Neural progenitor cell (in vitro differentiated cells): ENCODE measurements at regions not wholly inside any gene's neighbourhood (a gene's known extent, or its start where the extent isn't known, plus 50 kb on each side); places are given as distances from the start of the nearest gene placed in this dataset.
A peak's percentile ranks its signal among the peaks of the same experiment; 100 is the strongest.

Experiments
- DNase-seq: peaks from one replicate; pipeline ENCODE4 v3.0.0-alpha.2; 2016; ENCODE audit warnings: low spot score
- H2AFZ ChIP-seq: fragments of 200-600 bp; sonication (generic); replicated peaks from 2 replicates; pipeline ENCODE4 v1.6.1; 2016; ENCODE audit warnings: antibody characterized with exemption
- H3F3A ChIP-seq: fragments of 200-600 bp; sonication (generic); 2 replicates; pipeline ENCODE4 v1.6.1; 2016; ENCODE audit warnings: antibody characterized with exemption, low read depth
- H3K27ac ChIP-seq: fragments of 200-600 bp; sonication (generic); 2 replicates; pipeline ENCODE4 v1.5.1; 2016; ENCODE audit warnings: mild to moderate bottlenecking
- H3K27me3 ChIP-seq: fragments of 200-600 bp; sonication (generic); 2 replicates; pipeline ENCODE4 v1.6.1; 2016; ENCODE audit warnings: mild to moderate bottlenecking, moderate library complexity
- H3K36me3 ChIP-seq: fragments of 200-600 bp; sonication (generic); 2 replicates; pipeline ENCODE4 v1.5.1; 2016
- H3K4me1 ChIP-seq: fragments of 200-600 bp; sonication (generic); 2 replicates; pipeline ENCODE4 v1.6.1; 2016; ENCODE audit warnings: mixed run types
- H3K4me2 ChIP-seq: fragments of 200-600 bp; sonication (generic); 2 replicates; pipeline ENCODE4 v1.6.1; 2016
- H3K4me3 ChIP-seq: fragments of 200-600 bp; sonication (generic); 2 replicates; pipeline ENCODE4 v1.5.1; 2016
- H3K79me2 ChIP-seq: fragments of 200-600 bp; sonication (generic); 2 replicates; pipeline ENCODE4 v1.6.1; 2016; ENCODE audit warnings: low read depth
- H3K9ac ChIP-seq: fragments of 200-600 bp; sonication (generic); 2 replicates; pipeline ENCODE4 v1.6.1; 2016
- H3K9me3 ChIP-seq: fragments of 200-600 bp; sonication (generic); 2 replicates; pipeline ENCODE4 v1.5.1; 2016; ENCODE audit warnings: low read depth
- H4K20me1 ChIP-seq: fragments of 200-600 bp; sonication (generic); 2 replicates; pipeline ENCODE4 v1.6.1; 2016; ENCODE audit warnings: low read depth
- H3K27ac Mint-ChIP-seq: 3 replicates; pipeline ENCODE4 v1.8.0; 2021; ENCODE audit warnings: mixed read lengths
- H3K27me3 Mint-ChIP-seq: 2 replicates; pipeline ENCODE4 v1.8.0; 2022; ENCODE audit warnings: low read depth, mild to moderate bottlenecking, inconsistent platforms, moderate library complexity, mixed read lengths; ENCODE audit not compliant: insufficient read depth
- H3K36me3 Mint-ChIP-seq: 3 replicates; pipeline ENCODE4 v1.8.0; 2021; ENCODE audit warnings: mixed read lengths
- H3K4me1 Mint-ChIP-seq: 3 replicates; pipeline ENCODE4 v1.8.0; 2021; ENCODE audit warnings: mixed read lengths
- H3K4me3 Mint-ChIP-seq: 3 replicates; pipeline ENCODE4 v1.8.0; 2021; ENCODE audit warnings: mild to moderate bottlenecking, moderate library complexity, mixed read lengths
- H3K9me3 Mint-ChIP-seq: 3 replicates; pipeline ENCODE4 v1.8.0; 2020; ENCODE audit warnings: mixed read lengths
- EZH2 ChIP-seq: fragments of 200-600 bp; sonication (generic); IDR thresholded peaks from 2 replicates; pipeline ENCODE4 v1.6.1; 2017; ENCODE audit warnings: antibody characterized with exemption, mild to moderate bottlenecking, moderate library complexity
- EZH2phosphoT487 ChIP-seq: fragments of 200-600 bp; sonication (generic); IDR thresholded peaks from 2 replicates; pipeline ENCODE4 v1.6.1; 2017; ENCODE audit warnings: antibody characterized with exemption
- TF ChIP-seq, protein P1 (sequence below): fragments of 200-600 bp; sonication (generic); IDR thresholded peaks from 2 replicates; pipeline ENCODE4 v1.5.1; 2017; ENCODE audit warnings: antibody characterized with exemption, mild to moderate bottlenecking

DNA sequence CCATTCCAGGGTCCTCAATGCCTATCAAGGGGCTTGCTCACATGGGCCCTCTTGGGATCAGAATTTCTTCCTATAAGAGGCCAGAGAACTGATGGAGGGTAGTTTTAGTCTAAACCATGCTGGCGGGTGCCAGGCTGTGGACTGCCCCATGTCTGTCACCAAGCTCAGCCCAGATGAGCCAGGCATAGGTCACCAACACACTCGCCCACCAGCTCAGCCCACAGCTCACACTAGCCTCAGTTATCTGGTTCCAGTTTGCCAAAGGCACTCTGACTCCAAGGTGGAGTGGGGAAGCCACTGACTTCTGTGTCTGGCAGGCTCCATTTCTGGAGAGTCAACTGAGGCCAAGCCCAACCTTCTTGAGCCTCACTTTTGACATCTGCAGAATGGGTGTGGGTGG lies 50.7 kb upstream of the INSYN1 start:
- peaks cover 17% of the 10 kb centered on the region for H3K4me1 ChIP-seq
- Mint-ChIP-seq H3K27ac (no peak overlapping the region), H3K27me3 (peaks cover 12% of the 10 kb centered on the region)

DNA sequence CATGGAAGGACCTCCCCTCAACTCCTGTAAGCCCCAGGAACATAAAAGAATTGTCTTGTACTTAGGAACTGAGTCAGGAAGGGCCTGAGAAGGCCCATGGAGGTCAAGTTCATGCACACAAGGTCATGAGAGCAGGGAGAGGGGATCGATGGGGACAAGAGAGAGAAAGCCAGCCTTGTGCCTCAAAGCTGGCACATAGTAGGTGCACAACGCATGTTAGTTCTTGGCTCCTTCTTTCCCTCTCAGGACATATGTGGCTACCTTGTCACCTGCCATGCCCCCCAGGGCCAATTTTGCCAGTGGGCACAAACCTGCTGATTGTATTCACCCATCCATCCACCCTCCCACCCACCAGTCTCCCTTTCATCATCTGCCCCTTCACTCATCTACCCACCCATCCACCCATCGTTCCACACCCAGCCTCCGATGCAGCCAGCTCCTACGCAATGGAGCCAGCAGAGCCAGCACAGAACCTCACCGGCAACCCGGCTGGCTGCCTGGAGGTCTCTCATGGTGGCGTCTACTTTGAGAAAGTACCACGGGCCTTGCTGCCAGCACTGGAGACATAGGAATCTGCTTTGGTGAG lies 52.4 kb upstream of the INSYN1 start:
- H4K20me1 ChIP-seq: no peaks in the 10 kb centered on the region
- peaks cover 17% of the 10 kb centered on the region for H3K27me3 Mint-ChIP-seq
- no peaks in the 10 kb centered on the region for H3K36me3 Mint-ChIP-seq
- H3K4me1 ChIP-seq: peaks cover 17% of the 10 kb centered on the region
- H2AFZ ChIP-seq: no peak overlapping the region
- H3K36me3 ChIP-seq: no peaks in the 10 kb centered on the region
- no peak overlapping the region for H3K4me3 ChIP-seq
- TF ChIP-seq, protein P1, sequence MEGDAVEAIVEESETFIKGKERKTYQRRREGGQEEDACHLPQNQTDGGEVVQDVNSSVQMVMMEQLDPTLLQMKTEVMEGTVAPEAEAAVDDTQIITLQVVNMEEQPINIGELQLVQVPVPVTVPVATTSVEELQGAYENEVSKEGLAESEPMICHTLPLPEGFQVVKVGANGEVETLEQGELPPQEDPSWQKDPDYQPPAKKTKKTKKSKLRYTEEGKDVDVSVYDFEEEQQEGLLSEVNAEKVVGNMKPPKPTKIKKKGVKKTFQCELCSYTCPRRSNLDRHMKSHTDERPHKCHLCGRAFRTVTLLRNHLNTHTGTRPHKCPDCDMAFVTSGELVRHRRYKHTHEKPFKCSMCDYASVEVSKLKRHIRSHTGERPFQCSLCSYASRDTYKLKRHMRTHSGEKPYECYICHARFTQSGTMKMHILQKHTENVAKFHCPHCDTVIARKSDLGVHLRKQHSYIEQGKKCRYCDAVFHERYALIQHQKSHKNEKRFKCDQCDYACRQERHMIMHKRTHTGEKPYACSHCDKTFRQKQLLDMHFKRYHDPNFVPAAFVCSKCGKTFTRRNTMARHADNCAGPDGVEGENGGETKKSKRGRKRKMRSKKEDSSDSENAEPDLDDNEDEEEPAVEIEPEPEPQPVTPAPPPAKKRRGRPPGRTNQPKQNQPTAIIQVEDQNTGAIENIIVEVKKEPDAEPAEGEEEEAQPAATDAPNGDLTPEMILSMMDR: no peak
- TF ChIP-seq EZH2phosphoT487 (no peak), EZH2 (no peak)
- no peak overlapping the region for H3K4me2 ChIP-seq
- H3K79me2 ChIP-seq: no peaks in the 10 kb centered on the region
- no peak overlapping the region for H3K4me3 Mint-ChIP-seq
- no peak overlapping the region for H3K9ac ChIP-seq
- no peak overlapping the region for H3K27ac ChIP-seq
- H3K4me1 Mint-ChIP-seq: peaks cover 22% of the 10 kb centered on the region
- H3K27me3 ChIP-seq: no peaks in the 10 kb centered on the region
- H3K9me3 Mint-ChIP-seq: no peaks in the 10 kb centered on the region
- H3K27ac Mint-ChIP-seq: peak overlapping the region; percentile 50
- no peak for DNase-seq
- no peaks in the 10 kb centered on the region for H3K9me3 ChIP-seq
- no peaks in the 10 kb centered on the region for H3F3A ChIP-seq

More for the DNA sequence above, 50.7 kb upstream of the INSYN1 start:
- TF ChIP-seq EZH2phosphoT487 (no peak), EZH2 (no peak)
- TF ChIP-seq, protein P1: no peak
- Histone ChIP-seq H3K9me3 (no peaks in the 10 kb centered on the region), H3K4me2 (no peak overlapping the region), H3K9ac (no peak overlapping the region), H3K36me3 (no peaks in the 10 kb centered on the region), H4K20me1 (no peaks in the 10 kb centered on the region), H3K4me3 (no peak overlapping the region), H3F3A (no peaks in the 10 kb centered on the region), H3K27ac (no peak overlapping the region), H3K27me3 (no peaks in the 10 kb centered on the region), H3K79me2 (no peaks in the 10 kb centered on the region), H2AFZ (no peak overlapping the region)
- no peaks in the 10 kb centered on the region for H3K9me3 Mint-ChIP-seq
- DNase-seq: no peak
- H3K36me3 Mint-ChIP-seq: no peaks in the 10 kb centered on the region
- no peak overlapping the region for H3K4me3 Mint-ChIP-seq
- H3K4me1 Mint-ChIP-seq: peaks cover 32% of the 10 kb centered on the region

DNA sequence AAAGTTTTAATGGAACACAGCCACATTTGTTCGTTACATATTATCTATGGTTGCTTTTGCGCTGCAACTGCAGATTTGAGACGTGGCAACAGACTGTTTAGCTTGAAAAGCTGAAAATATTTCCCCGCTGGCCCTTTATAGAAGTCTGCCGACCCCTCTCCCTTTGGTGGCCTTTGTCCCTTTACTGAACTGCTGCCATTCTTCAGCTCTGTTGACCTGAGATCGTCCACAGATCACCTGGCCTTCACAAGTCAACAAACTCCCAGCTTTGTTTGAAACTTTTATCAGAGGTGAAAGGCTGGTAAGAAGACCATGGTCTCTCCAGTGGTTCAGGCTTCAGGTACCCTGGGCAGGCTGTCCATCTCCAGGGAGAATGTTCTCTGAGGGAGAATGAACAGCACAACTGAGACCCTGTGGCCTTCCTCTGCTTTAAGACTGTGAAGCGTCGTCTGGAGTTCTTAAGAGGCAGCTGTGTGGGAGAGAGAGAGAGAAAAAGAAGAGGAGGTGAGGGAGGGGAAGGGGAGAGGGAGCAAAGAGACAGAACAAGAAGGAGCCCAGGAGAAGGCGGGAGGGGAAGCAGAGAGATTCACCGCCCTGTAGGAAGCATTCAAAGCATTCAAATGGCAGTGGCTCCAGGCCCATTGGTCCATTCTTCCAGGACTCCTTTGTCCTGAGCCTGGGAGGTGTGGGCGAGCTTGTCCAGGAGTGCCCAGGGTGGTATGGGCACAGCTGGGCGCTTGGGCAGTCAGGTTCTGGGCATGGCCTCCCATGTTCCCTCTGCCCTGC lies 53.7 kb upstream of the INSYN1 start:
- Mint-ChIP-seq H3K4me3 (no peak overlapping the region), H3K36me3 (no peaks in the 10 kb centered on the region), H3K9me3 (no peaks in the 10 kb centered on the region), H3K4me1 (peaks cover 19% of the 10 kb centered on the region), H3K27me3 (peaks cover 16% of the 10 kb centered on the region), H3K27ac (no peak overlapping the region)
- Histone ChIP-seq H3K4me2 (peak overlapping the region; percentile 14), H3K79me2 (no peaks in the 10 kb centered on the region), H3F3A (no peaks in the 10 kb centered on the region), H3K4me3 (no peak overlapping the region), H2AFZ (peak overlapping the region; percentile 66), H3K27ac (no peak overlapping the region), H3K36me3 (no peaks in the 10 kb centered on the region), H3K4me1 (peaks cover 17% of the 10 kb centered on the region), H3K9ac (no peak overlapping the region), H4K20me1 (no peaks in the 10 kb centered on the region), H3K9me3 (no peaks in the 10 kb centered on the region), H3K27me3 (no peaks in the 10 kb centered on the region)
- peak; percentile 34 for DNase-seq
- TF ChIP-seq EZH2 (no peak), EZH2phosphoT487 (no peak)
- TF ChIP-seq, protein P1: no peak
